HG02981 (cell line): ENCODE measurements at regions not wholly inside any gene's neighbourhood (a gene's known extent, or its start where the extent isn't known, plus 50 kb on each side); places are given as distances from the start of the nearest gene placed in this dataset.
"Not testable (repeated sequence)": the region's sequence is repeated elsewhere in the genome, so short reads cannot be mapped to it uniquely, and the experiment has no call there.

Experiments used
- ATAC-seq: cut with Tn5 transposase; IDR thresholded peaks from one replicate; pipeline ENCODE4 v1.9.1; 2021; ENCODE audit warnings: mild to moderate bottlenecking, moderate library complexity; ENCODE audit not compliant: unreplicated experiment

DNA sequence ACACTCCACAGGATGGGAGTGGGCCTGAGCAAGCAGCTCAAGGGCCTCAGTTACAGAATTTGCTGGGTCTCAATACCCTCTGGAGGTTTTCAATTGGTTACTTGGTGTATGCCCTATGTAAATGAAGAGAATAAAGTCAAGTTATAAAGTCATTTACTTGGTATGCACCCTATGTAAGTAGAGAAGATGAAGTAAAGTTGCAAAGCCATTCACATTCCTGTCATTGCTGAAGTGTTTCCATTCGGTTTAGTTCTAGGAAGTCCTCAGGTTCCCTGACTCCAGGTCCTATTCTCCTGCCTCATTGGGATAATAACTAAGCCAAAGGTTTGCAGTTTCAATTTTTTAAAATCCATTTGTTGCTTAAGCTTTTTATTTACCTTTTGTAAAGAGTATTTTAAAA lies 272.6 kb upstream of the NPSR1 start:
- ATAC-seq = no peak

DNA sequence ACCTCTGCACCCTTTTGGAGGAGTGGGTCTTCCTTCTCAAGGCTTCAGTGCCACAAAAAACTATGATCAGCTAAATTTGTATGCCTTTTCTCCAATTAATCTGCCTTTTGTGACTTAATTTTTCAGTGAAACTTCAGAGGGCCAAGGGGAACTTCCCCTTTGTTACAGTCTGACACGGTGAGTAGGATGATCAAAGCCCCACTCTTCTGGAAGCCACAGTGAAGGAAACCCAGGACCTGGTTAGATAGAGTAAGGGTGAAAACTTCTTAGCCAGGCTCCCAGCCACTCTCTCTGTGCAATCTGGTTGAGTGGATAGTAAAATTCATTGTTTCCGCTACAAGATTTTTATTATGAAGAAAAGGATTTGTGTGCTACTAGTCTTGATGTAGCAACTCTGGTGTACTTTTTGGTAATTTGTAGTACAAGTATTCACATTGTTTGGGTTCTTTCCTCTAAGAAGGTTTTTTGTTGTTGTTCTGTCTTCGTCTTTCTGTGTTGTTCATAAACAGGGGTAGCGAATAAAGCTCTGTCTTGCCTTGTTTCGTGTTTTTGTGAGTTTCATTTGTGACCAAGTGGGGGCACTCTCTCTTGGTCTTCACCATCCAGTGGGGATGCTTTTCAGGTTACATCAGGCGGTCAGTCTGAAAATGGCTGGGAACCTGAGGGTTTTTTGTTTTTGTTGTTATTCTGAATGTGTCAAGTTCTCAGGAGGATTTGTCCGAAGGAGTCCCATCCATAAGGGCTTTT lies 268.5 kb upstream of the NPSR1 start:
- no peak for ATAC-seq

DNA sequence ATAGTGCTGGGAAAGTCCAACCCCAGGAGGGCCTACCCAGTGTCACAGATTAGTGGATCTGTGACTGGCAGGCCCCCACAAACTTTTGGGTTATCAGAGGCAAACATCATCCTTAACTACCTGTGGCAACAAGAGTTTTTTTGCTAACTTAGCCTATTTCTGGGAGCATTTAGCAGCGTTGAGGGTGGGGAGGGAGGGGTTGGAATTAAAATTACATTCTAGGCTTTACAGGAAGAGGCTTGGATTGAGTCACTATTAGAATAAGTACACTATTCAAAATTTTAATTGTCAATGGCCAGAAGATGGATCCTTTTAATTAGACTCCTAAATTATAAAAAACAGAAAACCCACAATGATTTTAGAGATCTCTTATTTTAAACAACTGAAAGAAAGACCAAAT lies 267.9 kb upstream of the NPSR1 start:
- ATAC-seq = no peak

DNA sequence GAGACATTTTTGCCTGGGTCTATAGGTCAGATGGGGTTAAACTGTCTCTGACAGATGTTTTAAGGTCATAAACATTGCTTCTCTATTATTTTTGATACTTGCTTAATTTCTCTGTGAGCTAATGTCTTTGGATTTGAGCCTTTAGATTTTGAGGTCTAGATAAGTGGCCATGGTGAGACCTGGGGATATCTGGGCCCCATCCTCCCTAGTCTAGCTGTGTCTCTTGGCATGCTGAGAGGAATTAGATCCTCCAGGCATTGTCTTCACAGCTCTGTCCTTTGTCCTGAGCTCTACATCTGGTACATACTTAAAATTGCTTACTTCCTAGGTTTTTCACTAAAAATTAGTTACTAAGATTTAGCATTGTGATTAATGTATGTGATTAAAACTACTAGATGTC lies 265.0 kb upstream of the NPSR1 start:
- no peak for ATAC-seq

DNA sequence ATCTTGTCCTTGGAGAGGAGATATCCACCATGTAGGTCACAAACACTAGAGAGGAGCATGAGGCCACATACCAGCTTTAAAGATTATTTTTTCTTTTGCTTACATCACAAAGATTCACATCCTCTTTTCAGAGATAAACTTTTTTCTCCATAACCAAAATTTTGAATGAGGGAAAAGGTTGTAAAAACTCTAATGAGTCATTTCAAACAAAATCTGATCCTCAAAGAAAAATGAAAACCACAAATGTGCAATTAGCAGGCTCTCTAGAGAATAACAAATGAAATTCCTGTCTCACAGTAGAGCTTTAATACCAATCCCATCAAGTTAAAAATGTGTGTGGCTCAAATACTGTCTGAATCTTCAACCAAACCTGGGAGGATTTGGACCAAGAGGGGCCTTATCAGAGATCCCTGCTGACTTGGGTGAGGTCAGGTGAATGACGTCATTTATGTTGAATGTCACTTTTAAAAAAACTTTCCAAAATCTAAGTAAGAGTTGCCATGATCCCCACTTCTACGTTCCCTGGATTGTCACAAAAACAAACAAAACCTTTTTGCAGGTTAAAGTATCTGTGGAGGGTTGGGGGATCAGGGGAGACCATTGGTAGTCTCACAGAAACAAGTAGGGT lies 261.5 kb upstream of the NPSR1 start:
- ATAC-seq = no peak

DNA sequence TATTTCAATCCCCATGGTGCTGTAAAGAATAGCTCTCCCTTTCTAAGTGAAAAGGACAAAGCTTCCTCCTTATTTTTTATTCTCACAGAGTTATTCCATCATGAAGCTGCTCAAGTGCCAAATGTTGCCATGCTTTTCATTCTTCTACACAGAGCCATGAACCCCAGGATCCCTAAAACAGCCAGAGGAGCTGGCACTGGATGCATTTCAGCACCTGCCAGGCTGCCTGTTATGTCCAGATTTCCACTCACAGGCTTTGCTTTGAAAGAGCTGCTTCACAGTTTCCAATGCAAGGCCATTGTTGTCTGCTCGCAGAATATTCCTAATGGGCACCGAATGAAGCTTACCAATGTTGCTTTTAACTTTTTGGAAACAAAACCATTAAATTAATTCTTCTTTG lies 256.2 kb upstream of the NPSR1 start:
- no peak for ATAC-seq

DNA sequence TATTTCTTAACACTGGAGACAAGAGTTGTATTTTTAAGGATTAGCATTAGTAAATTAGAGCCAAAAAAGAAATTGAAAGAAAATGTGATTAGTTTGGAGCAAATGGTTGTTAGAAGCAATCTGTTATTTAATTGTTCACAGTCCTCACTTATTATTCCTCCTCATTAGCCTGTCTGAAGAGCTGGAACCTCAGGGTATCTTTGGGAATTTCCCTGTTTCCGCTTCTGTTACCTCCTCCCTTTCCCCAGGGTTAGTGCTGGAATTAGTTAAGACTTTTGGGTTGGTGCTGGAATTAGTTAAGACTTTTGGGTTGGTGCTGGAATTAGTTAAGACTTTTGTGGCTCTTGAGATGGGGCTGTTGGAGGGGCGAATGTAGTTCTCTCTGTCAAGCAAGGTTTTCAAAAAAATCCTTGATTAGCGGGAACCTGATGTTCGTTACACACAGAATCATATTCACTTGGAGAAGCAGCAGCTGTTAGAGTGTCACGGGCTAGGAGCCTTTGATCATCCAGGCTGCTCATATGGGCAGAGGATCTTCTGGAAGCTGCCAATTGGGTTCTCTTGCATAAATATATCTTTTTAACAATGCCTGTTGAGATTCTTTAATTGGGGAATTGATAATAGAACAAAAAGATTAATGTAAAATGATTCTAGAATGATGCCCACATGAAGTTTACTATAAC lies 251.0 kb upstream of the NPSR1 start:
- no peak for ATAC-seq

DNA sequence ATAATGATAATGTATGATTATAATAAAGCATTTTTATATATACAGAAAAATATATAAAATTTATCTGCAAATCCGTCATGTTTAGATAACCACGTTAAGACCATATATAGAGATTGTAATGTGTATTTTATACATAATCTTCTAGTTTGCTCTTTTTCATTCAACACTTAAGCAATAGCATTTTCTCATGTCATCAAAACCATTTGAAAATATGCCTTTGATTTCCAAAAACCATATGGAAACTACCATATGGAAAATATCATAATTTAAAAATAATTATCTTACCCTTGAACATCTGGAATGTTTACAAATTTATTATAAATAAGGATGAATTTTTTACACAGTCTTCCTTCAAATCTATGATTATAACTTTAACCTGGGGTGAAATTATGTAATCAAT lies 250.4 kb upstream of the NPSR1 start:
- no peak for ATAC-seq

DNA sequence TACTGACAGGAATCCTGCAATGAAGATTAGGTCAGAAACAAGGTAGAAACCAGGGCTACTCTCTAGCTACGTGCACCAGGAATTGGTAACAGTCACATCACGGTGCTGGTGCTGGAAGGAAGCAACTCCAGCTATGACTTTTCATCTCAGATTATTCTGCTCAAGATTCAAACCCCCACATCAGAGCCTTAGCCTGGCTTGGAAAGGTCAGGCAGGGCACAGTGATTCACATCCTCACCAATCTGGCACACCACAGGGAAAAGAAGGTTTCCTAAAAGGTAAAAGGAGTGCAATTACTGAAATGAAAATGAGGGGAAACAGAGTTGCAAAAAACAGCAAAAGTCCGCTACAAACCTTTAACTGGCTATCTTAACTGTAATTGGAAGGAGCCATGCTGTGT lies 240.2 kb upstream of the NPSR1 start:
- ATAC-seq = no peak

DNA sequence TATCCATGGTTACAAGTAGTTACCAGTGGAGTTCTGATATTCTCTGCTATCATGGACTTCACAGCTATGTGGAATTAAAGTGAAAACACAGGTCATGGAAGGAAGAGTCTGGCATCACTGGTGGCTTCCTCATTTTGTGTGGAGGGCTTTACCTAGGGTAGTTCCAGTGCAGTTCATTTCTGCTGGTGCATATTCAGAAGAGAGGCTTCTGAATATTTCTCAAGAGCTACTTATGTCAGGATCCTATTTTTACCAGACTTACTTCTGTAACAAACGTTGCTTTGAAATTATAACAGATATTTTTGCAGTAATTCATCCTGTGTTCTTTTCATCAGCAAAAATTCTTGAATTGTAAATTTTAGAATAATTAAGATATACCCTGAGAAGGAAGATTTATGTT lies 236.5 kb upstream of the NPSR1 start:
- no peak for ATAC-seq

DNA sequence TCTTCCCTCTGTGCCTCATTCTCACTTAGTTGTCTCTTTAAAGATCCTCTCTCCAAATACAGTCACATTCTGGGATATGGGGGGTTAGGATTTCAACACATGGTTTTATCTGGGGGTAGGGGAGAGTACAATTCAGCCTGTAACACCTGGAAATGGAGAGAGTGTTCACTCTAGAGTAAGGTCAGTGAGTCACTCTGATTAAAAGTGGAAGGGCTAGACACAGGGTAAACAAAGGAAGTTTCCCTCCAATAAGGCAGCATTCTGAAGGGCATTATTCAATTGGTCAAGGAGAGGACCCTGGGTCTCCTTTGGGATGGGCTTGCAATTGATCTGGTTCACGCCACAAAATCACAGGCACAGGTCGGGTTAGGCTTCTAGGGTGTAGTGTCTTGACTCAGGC lies 232.8 kb upstream of the NPSR1 start:
- ATAC-seq = no peak

DNA sequence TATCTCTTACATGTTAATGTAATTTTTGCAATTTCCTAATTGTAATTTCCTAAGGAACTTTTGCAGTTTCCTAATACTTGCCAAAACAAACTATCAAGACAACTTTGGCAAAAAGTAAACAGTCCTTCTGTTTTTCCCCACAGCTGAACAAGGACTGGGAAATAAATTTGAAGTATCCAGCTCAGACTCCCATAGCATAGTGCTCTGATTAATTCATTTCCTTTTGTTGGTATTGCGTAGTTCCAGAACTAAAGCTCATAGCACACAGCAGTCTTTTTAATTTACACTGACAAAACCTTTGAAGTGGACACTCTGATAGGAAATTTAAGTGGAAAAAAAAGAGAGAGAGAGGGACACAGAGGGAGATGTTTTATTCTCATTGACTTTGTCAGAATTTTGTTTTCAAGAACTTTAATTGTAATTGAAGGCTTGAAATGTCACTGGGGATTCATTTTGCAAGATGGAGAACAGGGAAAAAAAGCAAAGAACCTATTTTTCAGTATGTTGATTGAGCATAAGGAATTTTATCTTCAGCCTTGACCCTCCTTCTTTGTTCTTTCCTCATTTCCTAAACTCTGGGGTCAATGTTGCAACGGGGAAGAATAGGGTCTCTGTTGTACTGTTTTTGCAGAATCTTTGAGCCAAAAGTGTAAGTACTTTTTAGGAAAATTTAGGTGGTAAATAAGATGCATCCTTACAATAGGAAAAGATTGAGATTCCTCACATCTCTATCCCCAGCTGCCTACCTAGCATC lies 232.2 kb upstream of the NPSR1 start:
- no peak for ATAC-seq

DNA sequence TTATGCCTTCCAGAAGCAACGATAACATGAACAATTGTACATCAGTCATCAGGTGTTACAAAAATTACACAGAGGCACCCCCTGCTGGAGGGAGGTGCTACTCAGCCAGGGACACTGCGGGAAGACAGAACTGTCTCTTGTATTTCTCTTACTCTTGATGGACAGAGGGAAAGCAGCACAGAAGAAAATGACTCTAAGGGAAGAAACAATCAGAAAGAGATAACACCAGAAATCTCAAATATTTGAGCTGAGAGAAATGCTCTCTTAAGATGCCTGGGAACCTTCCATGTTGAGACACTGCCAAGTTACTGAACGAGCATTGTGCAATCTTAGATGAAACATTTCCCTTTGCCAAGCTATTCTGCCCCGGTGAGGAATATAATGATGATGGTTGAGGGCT lies 227.6 kb upstream of the NPSR1 start:
- no peak for ATAC-seq

DNA sequence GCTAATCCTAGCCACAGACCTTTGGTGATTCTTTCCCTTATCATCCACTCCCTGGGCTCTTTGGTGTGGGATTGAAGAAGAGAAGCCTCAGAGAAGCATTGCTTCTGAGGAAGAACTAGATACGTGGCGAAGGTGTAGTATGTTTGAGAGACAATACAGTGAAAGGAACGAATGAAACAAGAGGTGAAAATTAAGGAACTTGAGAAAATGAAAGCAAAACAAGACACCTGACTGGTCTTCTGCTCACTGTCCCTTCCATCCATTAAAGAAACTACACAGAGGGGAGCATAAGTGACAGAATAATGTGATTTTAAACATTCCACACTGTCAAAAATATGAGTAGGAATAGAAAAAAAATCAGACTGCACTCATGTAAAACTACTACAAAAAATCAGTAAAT lies 219.6 kb upstream of the NPSR1 start:
- no peak for ATAC-seq

DNA sequence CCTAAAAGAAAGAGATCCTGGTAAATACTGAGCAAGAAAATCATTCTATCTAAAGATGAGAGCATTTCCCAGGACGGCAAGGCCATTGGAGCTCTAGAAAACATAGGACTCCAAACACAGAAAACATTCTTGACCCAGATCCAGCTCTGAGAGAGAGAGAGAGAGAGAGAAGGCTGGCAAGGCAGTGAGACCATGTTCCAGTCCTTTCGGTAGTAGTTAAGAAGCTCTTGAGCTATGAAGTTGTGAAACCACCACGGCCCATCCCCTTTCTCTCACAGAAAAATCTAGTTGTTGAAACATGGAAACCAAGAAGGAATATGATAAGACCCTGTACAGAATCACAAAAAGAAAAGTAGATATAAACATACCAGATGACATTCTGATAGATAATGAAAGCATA lies 212.4 kb upstream of the NPSR1 start:
- no peak for ATAC-seq

DNA sequence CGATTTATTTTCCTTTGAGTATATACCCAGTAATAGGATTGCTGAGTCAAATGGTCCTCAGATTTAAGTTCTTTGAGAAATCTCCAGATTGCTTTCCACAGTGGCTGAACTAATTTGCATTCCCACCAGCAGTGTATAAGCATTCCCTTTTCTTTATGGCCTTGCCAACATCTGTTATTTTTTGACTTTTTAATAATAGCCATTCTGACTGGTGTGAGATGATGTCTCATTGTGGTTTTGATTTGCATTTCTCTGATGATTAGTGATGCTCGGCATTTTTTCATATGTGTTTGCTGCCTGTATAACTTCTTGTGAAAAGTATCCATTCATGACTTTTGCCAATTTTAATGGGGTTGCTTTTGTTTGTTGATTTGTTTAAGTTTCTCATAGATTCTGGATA lies 209.5 kb upstream of the NPSR1 start:
- not testable (repeated sequence) for ATAC-seq

DNA sequence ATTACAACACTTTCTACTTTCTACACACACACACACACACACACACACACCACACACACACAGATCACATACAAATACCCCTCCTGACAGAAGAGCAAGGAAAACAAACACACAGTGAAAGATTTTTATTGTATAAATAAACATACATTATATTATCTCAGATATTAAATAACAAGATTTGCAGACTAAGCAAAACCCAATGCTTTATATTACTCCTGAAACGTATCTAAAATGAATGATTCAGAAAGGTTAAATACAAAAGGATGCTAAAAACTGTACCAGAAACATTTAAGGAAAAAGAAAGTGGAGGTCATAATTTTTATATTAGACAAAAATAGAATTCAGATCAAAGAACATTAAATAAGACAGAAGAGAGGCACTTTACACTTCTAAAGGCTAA lies 208.3 kb upstream of the NPSR1 start:
- no peak for ATAC-seq

DNA sequence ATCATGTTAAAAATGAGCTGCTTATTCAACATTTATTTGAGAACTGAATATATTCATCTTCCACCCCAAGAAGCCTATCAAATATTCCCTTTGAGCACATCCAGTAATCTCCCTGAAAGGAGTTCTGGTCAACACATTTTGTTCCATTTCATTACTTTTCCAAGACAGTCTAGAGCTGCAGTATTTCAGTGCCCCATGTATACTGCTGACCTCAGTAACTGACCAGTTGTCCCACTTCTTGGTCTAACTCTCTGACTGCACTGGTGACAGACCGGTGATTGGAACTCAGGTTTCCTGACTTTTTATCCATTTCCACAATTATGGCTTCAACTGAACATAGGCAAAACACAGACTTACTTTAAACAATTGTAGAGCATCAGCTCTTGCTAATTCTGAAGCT lies 206.8 kb upstream of the NPSR1 start:
- no peak for ATAC-seq

DNA sequence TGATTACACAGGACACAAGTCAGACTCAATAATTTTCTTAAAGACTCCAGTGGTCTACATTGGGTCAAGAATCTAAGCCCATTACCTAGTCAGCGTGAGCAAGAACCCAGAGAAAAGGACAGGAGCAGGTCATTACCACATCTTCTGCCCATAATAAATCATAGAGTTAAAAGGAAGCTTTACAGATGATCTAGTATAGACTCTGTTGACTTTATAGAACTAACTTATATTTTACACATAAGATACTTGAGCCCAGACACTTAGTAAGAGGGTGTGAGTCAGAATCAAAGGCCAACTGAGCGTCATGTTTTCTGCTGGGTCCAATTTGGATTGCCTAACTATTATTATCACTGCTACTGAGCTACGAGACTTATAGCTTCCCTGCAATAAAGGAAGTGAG lies 206.1 kb upstream of the NPSR1 start:
- ATAC-seq = no peak

DNA sequence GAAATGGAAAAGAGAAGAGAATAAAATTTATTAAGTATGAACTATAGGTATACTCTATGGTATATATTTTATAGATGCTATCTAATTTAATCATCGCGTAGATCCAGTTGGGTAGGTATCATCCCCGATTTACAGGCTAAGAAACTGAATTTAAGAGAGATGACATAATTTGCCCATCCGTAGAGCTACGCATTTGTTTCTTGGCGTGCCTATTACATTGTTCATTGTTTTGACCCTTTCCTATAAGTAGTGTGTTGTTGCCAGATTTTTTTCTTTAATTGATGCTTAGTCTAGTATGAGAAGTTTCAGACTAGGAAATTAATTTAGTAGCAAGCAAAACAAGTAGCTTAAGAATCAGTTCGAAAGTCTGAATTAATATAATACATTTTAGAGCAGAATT lies 205.7 kb upstream of the NPSR1 start:
- no peak for ATAC-seq

DNA sequence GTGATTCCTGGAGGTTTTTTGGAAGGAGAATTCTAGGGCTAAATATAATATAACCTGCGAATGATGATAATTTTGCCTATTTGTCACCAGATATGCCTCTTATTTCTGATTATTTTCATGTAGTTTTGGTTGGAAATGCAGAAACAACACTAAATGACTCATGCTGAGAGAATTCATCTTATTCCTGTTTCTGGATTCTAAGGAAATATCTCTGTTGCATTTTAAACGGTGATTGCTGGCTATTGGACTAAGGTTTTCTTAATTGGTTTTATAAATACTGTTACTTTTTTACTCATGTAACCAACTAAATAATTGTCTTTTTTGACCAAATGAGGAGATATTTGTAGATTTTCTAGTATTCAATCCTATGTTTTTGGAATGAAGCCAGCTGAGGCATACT lies 204.9 kb upstream of the NPSR1 start:
- ATAC-seq = no peak

DNA sequence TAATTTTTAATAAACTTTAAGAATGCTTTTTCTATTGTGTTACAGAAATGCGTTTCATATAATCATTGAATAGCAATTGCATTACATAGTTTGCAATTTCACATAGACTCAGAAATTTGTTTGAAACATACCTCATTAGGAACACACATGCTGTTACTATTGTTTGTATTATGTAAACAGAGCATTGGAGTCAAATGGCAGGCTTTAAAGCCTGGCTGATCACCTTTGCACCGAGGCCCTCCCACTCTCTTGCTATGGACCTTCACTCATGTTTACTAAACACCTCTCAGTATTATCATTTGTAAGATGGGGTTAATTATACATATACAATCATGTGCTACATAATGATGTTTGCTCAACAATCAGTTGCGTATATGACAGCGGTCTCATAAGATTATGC lies 203.6 kb upstream of the NPSR1 start:
- ATAC-seq = no peak
